IMR-90 (cell line): ENCODE measurements at regions not wholly inside any gene's neighbourhood (a gene's known extent, or its start where the extent isn't known, plus 50 kb on each side); places are given as distances from the start of the nearest gene placed in this dataset.

Source experiments
- ATAC-seq: fragments of 200-7000 bp; cut with Tn5 transposase; 2 replicates; pipeline ENCODE4 v1.9.1; 2020; ENCODE audit warnings: low read depth, mild to moderate bottlenecking, moderate library complexity
- BruUV-seq: library from RNA; stranded (reverse); fragments of 400-500 nt; replicated peaks from 2 replicates; lab custom pipeline; 2021; lab: Mats Ljungman, UMichigan
- CTCF ChIA-PET: fragments of 300-600 bp; formaldehyde crosslinking; extraction: SDS; loops from one replicate; lab custom pipeline; 2021; ENCODE audit warnings: antibody characterized with exemption; lab: Yijun Ruan, JAX
- POLR2A ChIA-PET: fragments of 300-600 bp; sonication (Branson Sonifier 250); formaldehyde crosslinking; loops from one replicate; lab custom pipeline; 2022; ENCODE audit warnings: antibody characterized with exemption; ENCODE audit not compliant: unreplicated experiment; lab: Charles Lee
- DNase-seq: peaks from one replicate; pipeline ENCODE4 v3.0.0; 2013
- H2AFZ ChIP-seq: replicated peaks from 2 replicates; pipeline ENCODE3; 2013; ENCODE audit warnings: low read length, mild to moderate bottlenecking; ENCODE audit not compliant: poor library complexity
- H2AK5ac ChIP-seq: 2 replicates; pipeline ENCODE4 v1.6.1; 2013; ENCODE audit warnings: low read depth, low read length, inconsistent platforms
- H2AK9ac ChIP-seq: replicated peaks from 2 replicates; pipeline ENCODE3; 2013; ENCODE audit warnings: mild to moderate bottlenecking, low read depth, low read length, moderate library complexity; ENCODE audit not compliant: poor library complexity
- H2BK120ac ChIP-seq: 2 replicates; pipeline ENCODE4 v1.6.1; 2013; ENCODE audit warnings: low read depth, low read length, inconsistent platforms
- H2BK15ac ChIP-seq: 3 replicates; pipeline ENCODE4 v1.6.1; 2013; ENCODE audit warnings: low read depth, low read length, inconsistent platforms
- H2BK20ac ChIP-seq: 2 replicates; pipeline ENCODE4 v1.6.1; 2013; ENCODE audit warnings: low read depth, mild to moderate bottlenecking, inconsistent platforms, low read length, moderate library complexity
- H2BK5ac ChIP-seq: 2 replicates; pipeline ENCODE4 v1.6.1; 2013; ENCODE audit warnings: mild to moderate bottlenecking, low read depth, low read length, inconsistent platforms; ENCODE audit not compliant: poor library complexity, severe bottlenecking
- H3K14ac ChIP-seq: replicated peaks from 2 replicates; pipeline ENCODE4 v1.6.1; 2013; ENCODE audit warnings: low read depth, low read length, inconsistent platforms
- H3K18ac ChIP-seq: 2 replicates; pipeline ENCODE4 v1.6.1; 2013; ENCODE audit warnings: low read depth, low read length, control low read depth
- H3K23ac ChIP-seq: 2 replicates; pipeline ENCODE4 v1.6.1; 2013; ENCODE audit warnings: low read depth, low read length, inconsistent platforms
- H3K27ac ChIP-seq: 2 replicates; pipeline ENCODE4 v1.5.1; 2013; ENCODE audit warnings: mild to moderate bottlenecking, control low read depth, low read length; ENCODE audit not compliant: insufficient read depth
- H3K27me3 ChIP-seq: 2 replicates; pipeline ENCODE4 v1.6.1; 2013; ENCODE audit warnings: low read length; ENCODE audit not compliant: control insufficient read depth, insufficient read depth
- H3K36me3 ChIP-seq: 2 replicates; pipeline ENCODE4 v1.6.1; 2013; ENCODE audit warnings: low read length, mixed read lengths; ENCODE audit not compliant: control insufficient read depth, insufficient read depth
- H3K4ac ChIP-seq: 2 replicates; pipeline ENCODE4 v1.6.1; 2013; ENCODE audit warnings: low read depth, low read length, inconsistent platforms
- H3K4me1 ChIP-seq: 2 replicates; pipeline ENCODE4 v1.6.1; 2013; ENCODE audit warnings: low read length, mixed read lengths; ENCODE audit not compliant: control insufficient read depth, insufficient read depth
- H3K4me2 ChIP-seq: 2 replicates; pipeline ENCODE4 v1.6.1; 2013; ENCODE audit warnings: low read depth, mild to moderate bottlenecking, control low read depth, low read length, moderate library complexity
- H3K4me3 ChIP-seq: 2 replicates; pipeline ENCODE4 v1.5.1; 2013; ENCODE audit warnings: low read depth, mild to moderate bottlenecking, control low read depth, low read length, moderate library complexity; ENCODE audit not compliant: insufficient read depth
- H3K56ac ChIP-seq: 2 replicates; pipeline ENCODE4 v1.6.1; 2013; ENCODE audit warnings: low read length, inconsistent platforms; ENCODE audit not compliant: insufficient read depth; ENCODE audit errors: extremely low read depth
- H3K79me1 ChIP-seq, 2 experiments: 2 replicates each; pipeline ENCODE4 v1.6.1; 2013; ENCODE audit warnings: low read length in 2 of 2, inconsistent platforms in 1 of 2, low read depth in 1 of 2
- H3K9ac ChIP-seq: 2 replicates; pipeline ENCODE4 v1.6.1; 2013; ENCODE audit warnings: low read depth, low read length, control low read depth
- H3K9me1 ChIP-seq: 2 replicates; pipeline ENCODE4 v1.6.1; 2013; ENCODE audit warnings: low read length, inconsistent platforms; ENCODE audit not compliant: insufficient read depth
- H3K9me3 ChIP-seq: 2 replicates; pipeline ENCODE4 v1.6.1; 2013; ENCODE audit warnings: low read length; ENCODE audit not compliant: control insufficient read depth, insufficient read depth
- H4K20me1 ChIP-seq: 2 replicates; pipeline ENCODE4 v1.6.1; 2013; ENCODE audit warnings: low read length, inconsistent platforms; ENCODE audit not compliant: insufficient read depth
- H4K5ac ChIP-seq: 2 replicates; pipeline ENCODE4 v1.6.1; 2013; ENCODE audit warnings: mild to moderate bottlenecking, low read depth, low read length, control low read depth
- H4K8ac ChIP-seq, 2 experiments: 2 replicates each; pipeline ENCODE4 v1.6.1; 2013; ENCODE audit warnings: low read depth in 2 of 2, low read length in 2 of 2, control low read depth in 1 of 2, inconsistent platforms in 1 of 2
- H4K91ac ChIP-seq: 2 replicates; pipeline ENCODE4 v1.6.1; 2013; ENCODE audit warnings: low read depth, low read length, inconsistent platforms; ENCODE audit not compliant: insufficient read depth
- MAZ ChIP-seq: IDR thresholded peaks from 2 replicates; pipeline ENCODE4 v1.6.1; 2012; ENCODE audit warnings: low read depth, mild to moderate bottlenecking, low read length, improper control_type of control experiment, moderate library complexity, borderline replicate concordance
- MXI1 ChIP-seq: IDR thresholded peaks from 2 replicates; pipeline ENCODE4 v1.6.1; 2012; ENCODE audit warnings: low read depth, mild to moderate bottlenecking, low read length, moderate library complexity, borderline replicate concordance
- NFE2L2 ChIP-seq: fragments of 150-350 bp; IDR thresholded peaks from 2 replicates; pipeline ENCODE4 v1.6.1; 2016; ENCODE audit warnings: low read depth, mild to moderate bottlenecking, low read length
- POLR2A ChIP-seq: IDR thresholded peaks from 2 replicates; pipeline ENCODE4 v1.6.1; 2012; ENCODE audit warnings: mild to moderate bottlenecking, low read depth, low read length
- SMC3 ChIP-seq: fragments of 150-350 bp; IDR thresholded peaks from 2 replicates; pipeline ENCODE4 v1.6.1; 2016; ENCODE audit warnings: low read depth, mild to moderate bottlenecking, antibody characterized with exemption, low read length, moderate library complexity
- dilution Hi-C: fragments of 300-500 bp; cut with HindIII; formaldehyde crosslinking; loops from one replicate; pipeline ENCODE4 v1.14.3; 2018; ENCODE audit warnings: low sequenced_read_pairs; ENCODE audit not compliant: unreplicated experiment
- in situ Hi-C: fragments of 300-500 bp; cut with MboI; formaldehyde crosslinking; loops from 3 replicates; pipeline ENCODE4 v1.14.3; 2019; ENCODE audit warnings: low sequenced_read_pairs, inconsistent platforms, mixed read lengths
- intact Hi-C: fragments of 100-400 bp; cut with micrococcal nuclease; formaldehyde crosslinking; loops from 2 replicates; pipeline ENCODE4 v1.10.0; 2022
- TF ChIP-seq, protein P1 (sequence below): fragments of 150-350 bp; IDR thresholded peaks from 2 replicates; pipeline ENCODE4 v1.6.1; 2016; ENCODE audit warnings: low read depth, mild to moderate bottlenecking, low read length, moderate library complexity, borderline replicate concordance

DNA sequence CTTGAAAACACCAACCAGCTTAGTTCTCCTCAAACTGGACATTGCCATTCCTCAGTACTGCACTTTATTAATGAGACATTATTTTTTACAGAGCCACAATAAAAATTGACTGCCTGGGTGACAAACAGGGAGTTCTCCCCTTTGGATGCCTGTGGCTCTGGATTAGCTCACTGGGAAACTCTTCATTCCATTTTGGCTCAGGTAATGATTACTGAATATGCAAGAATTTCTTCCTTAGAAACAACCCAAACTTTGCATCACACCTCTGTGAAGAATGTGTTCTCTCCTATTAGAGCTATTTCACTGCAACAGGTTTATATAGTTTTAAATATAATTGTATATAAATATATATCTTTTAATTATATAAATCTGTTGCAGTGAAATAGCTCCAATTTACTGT lies 2065.8 kb downstream of the ARAP2 start:
- no peak overlapping the region for H3K23ac ChIP-seq
- ChIA-PET POLR2A (no interaction called here), CTCF (no interaction called here)
- H3K14ac ChIP-seq = peak overlapping the region; percentile 10; the same call in 1 of the 2 replicates
- no peak overlapping the region for H4K8ac ChIP-seq
- H2AFZ ChIP-seq = no peak overlapping the region
- no peak for DNase-seq
- H3K36me3 ChIP-seq = no peaks in the 10 kb centered on the region
- H3K4me3 ChIP-seq = no peak overlapping the region
- no peak overlapping the region for H2AK5ac ChIP-seq
- H2BK15ac ChIP-seq = peak overlapping the region; percentile 59; the same call in 2 of the 3 replicates
- no peak overlapping the region for H3K27ac ChIP-seq
- H3K79me1 ChIP-seq = no peaks in the 10 kb centered on the region
- no peak overlapping the region for H3K4me2 ChIP-seq
- no peak overlapping the region for H4K5ac ChIP-seq
- no peaks in the 10 kb centered on the region for H3K27me3 ChIP-seq
- ATAC-seq = no peak
- H2AK9ac ChIP-seq = no peak overlapping the region
- dilution Hi-C loops = no loop called here
- H2BK120ac ChIP-seq = peak overlapping the region; percentile 35; the same call in 1 of the 2 replicates
- intact Hi-C loops = no loop called here
- H4K20me1 ChIP-seq = no peaks in the 10 kb centered on the region
- H3K56ac ChIP-seq = no peak overlapping the region
- no TSS peak for BruUV-seq
- peak overlapping the region; percentile 36; the same call in 1 of the 2 replicates for H3K4ac ChIP-seq
- TF ChIP-seq MAZ (no peak), SMC3 (no peak), MXI1 (no peak), POLR2A (no peak), NFE2L2 (no peak)
- TF ChIP-seq, protein P1, sequence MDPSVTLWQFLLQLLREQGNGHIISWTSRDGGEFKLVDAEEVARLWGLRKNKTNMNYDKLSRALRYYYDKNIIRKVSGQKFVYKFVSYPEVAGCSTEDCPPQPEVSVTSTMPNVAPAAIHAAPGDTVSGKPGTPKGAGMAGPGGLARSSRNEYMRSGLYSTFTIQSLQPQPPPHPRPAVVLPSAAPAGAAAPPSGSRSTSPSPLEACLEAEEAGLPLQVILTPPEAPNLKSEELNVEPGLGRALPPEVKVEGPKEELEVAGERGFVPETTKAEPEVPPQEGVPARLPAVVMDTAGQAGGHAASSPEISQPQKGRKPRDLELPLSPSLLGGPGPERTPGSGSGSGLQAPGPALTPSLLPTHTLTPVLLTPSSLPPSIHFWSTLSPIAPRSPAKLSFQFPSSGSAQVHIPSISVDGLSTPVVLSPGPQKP = no peak
- no peak overlapping the region for H3K9ac ChIP-seq
- peak overlapping the region; percentile 66; the same call in 1 of the 2 replicates for H2BK20ac ChIP-seq
- no peak overlapping the region for H4K91ac ChIP-seq
- no peak overlapping the region for H3K18ac ChIP-seq
- H3K9me3 ChIP-seq = no peaks in the 10 kb centered on the region
- H3K4me1 ChIP-seq = peaks cover 7% of the 10 kb centered on the region
- H2BK5ac ChIP-seq = no peak overlapping the region
- no peaks in the 10 kb centered on the region for H3K9me1 ChIP-seq
- in situ Hi-C loops = no loop called here
